Fibroblast of lung (primary cell): ENCODE measurements at regions not wholly inside any gene's neighbourhood (a gene's known extent, or its start where the extent isn't known, plus 50 kb on each side); places are given as distances from the start of the nearest gene placed in this dataset.

Experiments used
- DNase-seq, 2 donors: peaks; one replicate each; pipeline versions ENCODE4 v3.0.0 to v3.0.0-alpha.2; 2010; ENCODE audit warnings: low read depth in 2 of 2
- H2AFZ ChIP-seq: 2 replicates; pipeline ENCODE4 v1.5.1; 2012; ENCODE audit warnings: low read length, control low read depth, inconsistent platforms
- H3K27ac ChIP-seq: 2 replicates; pipeline ENCODE4 v1.5.1; 2011; ENCODE audit warnings: low read length, control low read depth; ENCODE audit not compliant: insufficient read depth
- H3K27me3 ChIP-seq: 2 replicates; pipeline ENCODE4 v1.5.1; 2011; ENCODE audit warnings: mild to moderate bottlenecking, low read length; ENCODE audit not compliant: control insufficient read depth, insufficient read depth
- H3K36me3 ChIP-seq: 2 replicates; pipeline ENCODE4 v1.5.1; 2011; ENCODE audit warnings: low read length; ENCODE audit not compliant: control insufficient read depth, insufficient read depth
- H3K4me1 ChIP-seq: 2 replicates; pipeline ENCODE4 v1.5.1; 2011; ENCODE audit warnings: low read length; ENCODE audit not compliant: control insufficient read depth, insufficient read depth; ENCODE audit errors: extremely low read depth
- H3K4me2 ChIP-seq: 2 replicates; pipeline ENCODE4 v1.5.1; 2011; ENCODE audit warnings: low read length, control low read depth; ENCODE audit not compliant: insufficient read depth; ENCODE audit errors: extremely low read depth
- H3K4me3 ChIP-seq, 4 experiments: fragments of 200-600 bp in 1 of 4; sonication (generic) in 1 of 4; replicated peaks in 1 of 4; 2 replicates each; pipeline ENCODE4 v1.5.1; 2011 to 2016; ENCODE audit warnings: low read length in 4 of 4, low read depth in 3 of 4, mild to moderate bottlenecking in 3 of 4, control low read depth in 2 of 4, inconsistent platforms in 1 of 4, mixed read lengths in 1 of 4; ENCODE audit not compliant: insufficient read depth in 1 of 4; ENCODE audit errors: control extremely low read depth in 1 of 4
- H3K79me2 ChIP-seq: 2 replicates; pipeline ENCODE4 v1.5.1; 2012; ENCODE audit warnings: mild to moderate bottlenecking, low read length, inconsistent platforms; ENCODE audit not compliant: control insufficient read depth, insufficient read depth
- H3K9ac ChIP-seq: 2 replicates; pipeline ENCODE4 v1.5.1; 2011; ENCODE audit warnings: mild to moderate bottlenecking, low read length, control low read depth; ENCODE audit not compliant: insufficient read depth
- H3K9me3 ChIP-seq: 2 replicates; pipeline ENCODE4 v1.5.1; 2012; ENCODE audit warnings: low read depth, low read length; ENCODE audit not compliant: control insufficient read depth, insufficient read depth
- H4K20me1 ChIP-seq: 2 replicates; pipeline ENCODE4 v1.5.1; 2011; ENCODE audit warnings: low read length; ENCODE audit not compliant: control insufficient read depth, insufficient read depth; ENCODE audit errors: extremely low read depth
- CTCF ChIP-seq, 2 donors: IDR thresholded peaks in 1 of 2; conservative IDR thresholded peaks in 1 of 2; 1 replicate in 1 of 2; 2 replicates in 1 of 2; pipeline ENCODE4 v1.5.1; 2011 to 2012; ENCODE audit warnings: low read length in 2 of 2, control low read depth in 1 of 2, inconsistent platforms in 1 of 2, low read depth in 1 of 2, mild to moderate bottlenecking in 1 of 2
- EZH2 ChIP-seq: IDR thresholded peaks from 2 replicates; pipeline ENCODE4 v1.5.1; 2012; ENCODE audit warnings: low read length, control low read depth, mild to moderate bottlenecking; ENCODE audit errors: missing control alignments

GRCh38 chr4:24236532-24236931 lies 346.7 kb upstream of the PPARGC1A start:
- H2AFZ ChIP-seq = no peak overlapping the region
- no peak overlapping the region for H3K9ac ChIP-seq
- H3K79me2 ChIP-seq = no peaks in the 10 kb centered on the region
- H3K4me3 ChIP-seq = no peak overlapping the region
- TF ChIP-seq CTCF (conservative IDR thresholded peaks at IDR 0.05 in 1 of 2, IDR thresholded peaks at IDR 0.05 in 1 of 2; ENCODE audit: low read depth in 1 of 2, low read length in 2 of 2) (no peak), EZH2 (no peak)
- H3K4me1 ChIP-seq = no peaks in the 10 kb centered on the region
- no peaks in the 10 kb centered on the region for H4K20me1 ChIP-seq
- no peaks in the 10 kb centered on the region for H3K36me3 ChIP-seq
- H3K4me2 ChIP-seq = no peak overlapping the region
- H3K27me3 ChIP-seq = no peaks in the 10 kb centered on the region
- no peaks in the 10 kb centered on the region for H3K9me3 ChIP-seq
- peak in 1 of 2 donors; percentile 19 for DNase-seq
- no peak overlapping the region for H3K27ac ChIP-seq

- Histone ChIP-seq H3K36me3 (no peaks in the 10 kb centered on the region), H3K9ac (no peak overlapping the region), H3K27me3 (no peaks in the 10 kb centered on the region), H2AFZ (no peak overlapping the region), H4K20me1 (no peaks in the 10 kb centered on the region), H3K9me3 (no peaks in the 10 kb centered on the region), H3K4me3 (no peak overlapping the region), H3K4me2 (no peak overlapping the region), H3K27ac (no peak overlapping the region), H3K79me2 (no peaks in the 10 kb centered on the region), H3K4me1 (no peaks in the 10 kb centered on the region)
- no peak for DNase-seq
- TF ChIP-seq EZH2 (no peak), CTCF (conservative IDR thresholded peaks at IDR 0.05 in 1 of 2, IDR thresholded peaks at IDR 0.05 in 1 of 2; ENCODE audit: low read depth in 1 of 2, low read length in 2 of 2) (no peak)
These were observed 346.3 kb upstream of the PPARGC1A start for GRCh38 chr4:24236120-24236519.

- no peaks in the 10 kb centered on the region for H3K27me3 ChIP-seq
- no peaks in the 10 kb centered on the region for H3K79me2 ChIP-seq
- no peaks in the 10 kb centered on the region for H4K20me1 ChIP-seq
- no peak overlapping the region for H2AFZ ChIP-seq
- H3K9me3 ChIP-seq = no peaks in the 10 kb centered on the region
- H3K4me1 ChIP-seq = no peaks in the 10 kb centered on the region
- no peak overlapping the region for H3K4me3 ChIP-seq
- H3K36me3 ChIP-seq = no peaks in the 10 kb centered on the region
- peak in 1 of 2 donors; percentile 33 for DNase-seq
- H3K27ac ChIP-seq = no peak overlapping the region
- no peak overlapping the region for H3K4me2 ChIP-seq
- no peak overlapping the region for H3K9ac ChIP-seq
- TF ChIP-seq CTCF (conservative IDR thresholded peaks at IDR 0.05 in 1 of 2, IDR thresholded peaks at IDR 0.05 in 1 of 2; ENCODE audit: low read depth in 1 of 2, low read length in 2 of 2) (no peak), EZH2 (no peak)
These were observed 345.8 kb upstream of the PPARGC1A start for GRCh38 chr4:24235618-24236017.
